ENCODE measurements at regions not wholly inside any gene's neighbourhood (a gene's known extent, or its start where the extent isn't known, plus 50 kb on each side); places are given as distances from the start of the nearest gene placed in this dataset.

DNA sequence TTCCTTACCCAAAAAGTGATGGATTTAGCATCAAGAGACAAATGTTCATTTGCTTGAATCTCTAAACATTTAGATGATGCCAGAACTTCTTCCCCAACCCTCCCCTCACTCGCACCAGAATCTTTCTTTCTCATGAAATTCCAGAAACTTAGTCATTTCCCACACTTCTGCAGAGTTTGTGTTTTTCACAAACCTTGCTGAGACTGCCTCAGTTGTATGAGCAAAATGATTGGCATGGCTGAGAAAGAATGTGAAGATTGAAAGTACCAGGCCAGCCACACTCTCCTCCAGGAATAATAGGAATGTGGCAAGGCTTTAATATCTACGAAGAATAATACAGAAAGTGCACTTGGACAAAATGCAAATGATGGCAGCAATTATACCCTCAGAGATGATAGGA lies 428.3 kb upstream of the CDH6 start:
- 32 to 52% methylated on average over 2 of the region's 2 CpGs for WGBS, 2 donors (ENCODE audit: low coverage in 1 of 2)
- Histone ChIP-seq H3K27ac (no peak overlapping the region), H3K36me3 (no peaks in the 10 kb centered on the region), H3K4me3 (no peak overlapping the region), H3K4me1 (no peaks in the 10 kb centered on the region), H3K27me3 (no peaks in the 10 kb centered on the region), H3K9me3 (no peaks in the 10 kb centered on the region)
- intact Hi-C loops (cut with DNase I; ENCODE audit: low total_unique reads), result no loop called here
- in situ Hi-C loops (cut with MboI; ENCODE audit: low pct_ligation_motif_present in 1 of 4, low pct_unique_long_range_greater_than_20kb in 1 of 4, low sequenced_read_pairs in 3 of 4), result no loop called here
- TF ChIP-seq POLR2A (IDR thresholded peaks at IDR 0.05), result no peak
- no peak for TF ChIP-seq EP300 (IDR thresholded peaks at IDR 0.05; ENCODE audit: low read depth)
- TF ChIP-seq, protein P1, sequence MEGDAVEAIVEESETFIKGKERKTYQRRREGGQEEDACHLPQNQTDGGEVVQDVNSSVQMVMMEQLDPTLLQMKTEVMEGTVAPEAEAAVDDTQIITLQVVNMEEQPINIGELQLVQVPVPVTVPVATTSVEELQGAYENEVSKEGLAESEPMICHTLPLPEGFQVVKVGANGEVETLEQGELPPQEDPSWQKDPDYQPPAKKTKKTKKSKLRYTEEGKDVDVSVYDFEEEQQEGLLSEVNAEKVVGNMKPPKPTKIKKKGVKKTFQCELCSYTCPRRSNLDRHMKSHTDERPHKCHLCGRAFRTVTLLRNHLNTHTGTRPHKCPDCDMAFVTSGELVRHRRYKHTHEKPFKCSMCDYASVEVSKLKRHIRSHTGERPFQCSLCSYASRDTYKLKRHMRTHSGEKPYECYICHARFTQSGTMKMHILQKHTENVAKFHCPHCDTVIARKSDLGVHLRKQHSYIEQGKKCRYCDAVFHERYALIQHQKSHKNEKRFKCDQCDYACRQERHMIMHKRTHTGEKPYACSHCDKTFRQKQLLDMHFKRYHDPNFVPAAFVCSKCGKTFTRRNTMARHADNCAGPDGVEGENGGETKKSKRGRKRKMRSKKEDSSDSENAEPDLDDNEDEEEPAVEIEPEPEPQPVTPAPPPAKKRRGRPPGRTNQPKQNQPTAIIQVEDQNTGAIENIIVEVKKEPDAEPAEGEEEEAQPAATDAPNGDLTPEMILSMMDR (IDR thresholded peaks at IDR 0.05), result no peak
- TF ChIP-seq POLR2AphosphoS5 (IDR thresholded peaks at IDR 0.05), result no peak
- DNase-seq, result no peak

DNA sequence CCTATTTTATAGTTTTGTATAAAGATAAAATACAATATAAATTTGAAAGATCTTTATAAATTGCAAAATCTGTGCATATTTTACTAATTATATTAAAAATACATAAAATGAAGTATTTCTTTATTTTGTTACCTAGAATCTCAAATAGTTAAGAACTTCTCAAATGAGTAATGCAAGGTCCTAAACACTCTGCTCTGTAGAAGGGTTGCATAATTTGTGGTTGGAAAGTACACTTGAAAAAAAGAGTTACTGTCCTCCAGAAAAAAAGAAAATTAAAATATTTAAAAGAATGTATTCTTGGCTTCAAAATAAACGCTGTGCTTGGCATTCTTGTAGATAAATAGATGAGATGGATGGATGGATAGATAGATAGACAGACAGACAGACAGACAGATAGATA lies 428.8 kb upstream of the CDH6 start:
- in situ Hi-C loops (cut with MboI; ENCODE audit: low pct_ligation_motif_present in 1 of 4, low pct_unique_long_range_greater_than_20kb in 1 of 4, low sequenced_read_pairs in 3 of 4), result no loop called here
- 55 to 75% methylated on average over 1 of the region's 1 CpG for WGBS, 2 donors (ENCODE audit: low coverage in 1 of 2)
- no peak for DNase-seq

DNA sequence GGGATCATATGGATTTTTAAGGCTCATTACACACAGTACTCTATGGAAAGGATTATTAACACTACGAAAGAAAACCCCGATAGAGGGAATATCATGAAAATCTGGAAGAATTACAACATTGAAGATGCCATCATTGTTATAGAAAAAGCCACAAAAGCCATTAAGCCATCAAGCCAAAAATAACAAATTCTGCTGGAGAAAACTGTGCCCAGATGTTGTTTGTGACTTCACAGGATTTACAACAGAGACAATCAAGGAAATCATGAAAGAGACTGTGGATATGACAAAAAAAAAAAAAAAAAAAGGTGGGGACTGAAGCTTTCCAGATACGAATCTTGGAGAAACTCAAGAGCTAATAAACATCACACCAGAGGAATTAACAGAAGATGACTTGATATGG lies 433.8 kb upstream of the CDH6 start:
- in situ Hi-C loops (cut with MboI; ENCODE audit: low pct_ligation_motif_present in 1 of 4, low pct_unique_long_range_greater_than_20kb in 1 of 4, low sequenced_read_pairs in 3 of 4), result no loop called here
- DNase-seq, result no peak
- no peak for TF ChIP-seq POLR2A (IDR thresholded peaks at IDR 0.05)
- no peak for TF ChIP-seq EP300 (IDR thresholded peaks at IDR 0.05; ENCODE audit: low read depth)
- no peak for TF ChIP-seq POLR2AphosphoS5 (IDR thresholded peaks at IDR 0.05)
- TF ChIP-seq, protein P1 (IDR thresholded peaks at IDR 0.05), result no peak
- H3K4me1 ChIP-seq, result no peaks in the 10 kb centered on the region
- no peaks in the 10 kb centered on the region for H3K27me3 ChIP-seq
- no peak overlapping the region for H3K27ac ChIP-seq
- intact Hi-C loops (cut with DNase I; ENCODE audit: low total_unique reads), result no loop called here
- 57 to 80% methylated on average over 1 to 3 of the region's 3 CpGs for WGBS, 2 donors (ENCODE audit: low coverage in 1 of 2)
- H3K9me3 ChIP-seq, result no peaks in the 10 kb centered on the region
- no peaks in the 10 kb centered on the region for H3K36me3 ChIP-seq
- H3K4me3 ChIP-seq, result no peak overlapping the region

More for the DNA sequence above, 428.8 kb upstream of the CDH6 start:
- H3K9me3 ChIP-seq, result no peaks in the 10 kb centered on the region
- intact Hi-C loops (cut with DNase I; ENCODE audit: low total_unique reads), result no loop called here
- no peaks in the 10 kb centered on the region for H3K4me1 ChIP-seq
- no peak for TF ChIP-seq POLR2AphosphoS5 (IDR thresholded peaks at IDR 0.05)
- TF ChIP-seq, protein P1 (IDR thresholded peaks at IDR 0.05), result no peak
- no peak for TF ChIP-seq POLR2A (IDR thresholded peaks at IDR 0.05)
- TF ChIP-seq EP300 (IDR thresholded peaks at IDR 0.05; ENCODE audit: low read depth), result no peak
- no peak overlapping the region for H3K4me3 ChIP-seq
- H3K36me3 ChIP-seq, result no peaks in the 10 kb centered on the region
- H3K27ac ChIP-seq, result no peak overlapping the region
- H3K27me3 ChIP-seq, result no peaks in the 10 kb centered on the region

DNA sequence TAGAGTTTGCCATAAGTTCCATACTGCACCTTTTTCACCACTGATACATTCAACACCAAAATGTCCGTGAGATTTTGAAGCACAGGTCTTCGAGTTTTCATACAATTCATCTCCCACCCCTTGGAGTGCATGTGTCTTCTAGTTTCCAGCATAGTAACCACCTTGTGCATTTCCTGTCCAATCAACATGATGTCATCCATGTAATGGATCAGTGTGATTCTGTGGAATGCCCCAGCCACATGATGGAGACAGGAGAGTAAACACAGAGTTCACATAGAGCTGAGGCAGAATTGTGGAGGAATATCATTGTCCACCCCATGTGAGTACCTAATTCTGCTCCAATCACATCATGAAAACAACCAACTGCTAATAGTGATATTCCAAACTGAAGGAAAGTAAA lies 441.5 kb upstream of the CDH6 start:
- Histone ChIP-seq H3K27ac (no peak overlapping the region), H3K27me3 (no peaks in the 10 kb centered on the region), H3K36me3 (no peaks in the 10 kb centered on the region), H3K4me3 (no peak overlapping the region), H3K4me1 (no peaks in the 10 kb centered on the region), H3K9me3 (no peaks in the 10 kb centered on the region)
- in situ Hi-C loops (cut with MboI; ENCODE audit: low pct_ligation_motif_present in 1 of 4, low pct_unique_long_range_greater_than_20kb in 1 of 4, low sequenced_read_pairs in 3 of 4) (no loop called here), intact Hi-C loops (cut with DNase I; ENCODE audit: low total_unique reads) (no loop called here)
- no peak for DNase-seq
- 68 to 93% methylated on average over 2 of the region's 2 CpGs for WGBS, 2 donors (ENCODE audit: low coverage in 1 of 2)
- TF ChIP-seq POLR2A (IDR thresholded peaks at IDR 0.05) (no peak), EP300 (IDR thresholded peaks at IDR 0.05; ENCODE audit: low read depth) (no peak), POLR2AphosphoS5 (IDR thresholded peaks at IDR 0.05) (no peak)
- TF ChIP-seq, protein P1 (IDR thresholded peaks at IDR 0.05), result no peak
